Inferior parietal cortex (tissue), 1 donor: ENCODE measurements at regions not wholly inside any gene's neighbourhood (a gene's known extent, or its start where the extent isn't known, plus 50 kb on each side); places are given as distances from the start of the nearest gene placed in this dataset.

Experiments used
- DNase-seq: peaks from one replicate; pipeline ENCODE4 v3.0.0-alpha.2; 2016; ENCODE audit errors: extremely low spot score

GRCh38 chr1:234721476-234722269 lies 111.7 kb upstream of the IRF2BP2 start:
- peak; percentile 81 for DNase-seq

- DNase-seq = no peak
Observed at GRCh38 chr1:234720709-234721441, 110.9 kb upstream of the IRF2BP2 start.

GRCh38 chr1:234719454-234720251 lies 109.7 kb upstream of the IRF2BP2 start:
- DNase-seq = no peak

- DNase-seq = no peak
Observed at GRCh38 chr1:234718496-234719453, 108.8 kb upstream of the IRF2BP2 start.

- DNase-seq = no peak
Observed at GRCh38 chr1:234716908-234717375, 107.0 kb upstream of the IRF2BP2 start.

GRCh38 chr1:234715252-234716014 lies 105.5 kb upstream of the IRF2BP2 start:
- no peak for DNase-seq

GRCh38 chr1:234713859-234714258 lies 103.9 kb upstream of the IRF2BP2 start:
- no peak for DNase-seq

- no peak for DNase-seq
Observed at GRCh38 chr1:234713440-234713839, 103.5 kb upstream of the IRF2BP2 start.

- no peak for DNase-seq
Observed at GRCh38 chr1:234712891-234713305, 102.9 kb upstream of the IRF2BP2 start.

GRCh38 chr1:234710936-234711724 lies 101.2 kb upstream of the IRF2BP2 start:
- no peak for DNase-seq

- no peak for DNase-seq
Observed at GRCh38 chr1:234710381-234710780, 100.4 kb upstream of the IRF2BP2 start.

- no peak for DNase-seq
Observed at GRCh38 chr1:234709473-234710228, 99.7 kb upstream of the IRF2BP2 start.

GRCh38 chr1:234708700-234709395 lies 98.9 kb upstream of the IRF2BP2 start:
- no peak for DNase-seq

- no peak for DNase-seq
Observed at GRCh38 chr1:234707641-234708040, 97.7 kb upstream of the IRF2BP2 start.

- no peak for DNase-seq
Observed at GRCh38 chr1:234706931-234707330, 97.0 kb upstream of the IRF2BP2 start.

GRCh38 chr1:234706199-234706598 lies 96.2 kb upstream of the IRF2BP2 start:
- DNase-seq = no peak

- DNase-seq = no peak
Observed at GRCh38 chr1:234705615-234706014, 95.6 kb upstream of the IRF2BP2 start.
